ENCODE measurements at regions not wholly inside any gene's neighbourhood (a gene's known extent, or its start where the extent isn't known, plus 50 kb on each side); places are given as distances from the start of the nearest gene placed in this dataset.

DNA sequence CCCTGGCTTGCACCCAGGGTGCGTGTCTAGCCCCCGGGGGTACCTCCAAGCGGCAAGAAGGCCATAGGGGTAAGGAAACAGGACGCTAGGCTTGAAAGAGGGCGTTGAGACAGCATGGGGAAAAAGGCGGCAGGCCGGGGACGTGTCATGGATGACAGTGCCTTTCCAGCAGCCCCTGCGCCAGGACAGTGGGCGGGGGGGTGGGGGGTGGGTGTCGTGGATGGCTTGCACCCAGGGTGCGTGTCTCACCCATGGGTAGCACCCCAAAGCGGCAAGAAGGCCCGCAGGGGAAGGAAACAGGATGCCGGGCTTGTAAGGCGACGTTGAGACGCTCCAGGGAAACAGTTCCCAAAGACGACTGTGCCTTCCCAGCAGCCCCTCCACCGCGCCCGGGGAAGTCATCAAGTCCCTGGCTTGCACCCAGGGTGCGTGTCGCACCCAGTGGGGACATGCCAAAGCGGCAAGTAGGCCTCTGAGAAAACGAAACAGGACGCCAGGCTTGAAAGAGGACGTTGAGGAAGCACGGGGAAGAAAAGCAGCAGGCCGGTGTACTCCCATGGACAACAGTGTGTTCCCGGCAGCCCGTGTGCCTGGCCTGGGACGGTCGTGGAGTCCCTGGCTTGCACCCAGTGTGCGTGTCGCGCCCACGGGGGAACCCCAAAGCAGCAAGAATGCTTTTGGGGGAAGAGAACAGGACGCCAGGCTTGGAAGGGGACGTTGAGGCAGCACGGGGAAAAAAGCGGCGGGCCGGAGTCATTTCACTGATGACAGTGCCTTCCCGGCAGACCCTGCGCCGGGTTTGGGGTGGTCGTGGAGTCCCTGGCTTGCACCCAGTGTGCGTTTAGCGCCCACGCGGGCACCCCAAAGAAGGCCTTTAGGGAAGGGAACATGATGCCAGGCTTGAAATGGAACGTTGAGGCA lies 163.5 kb upstream of the ALG10B start:
- H3K9me3 ChIP-seq, result no peaks in the 10 kb centered on the region
- DNase-seq, result no peak
- no peaks in the 10 kb centered on the region for H3K27me3 ChIP-seq
- no peaks in the 10 kb centered on the region for H3K4me1 ChIP-seq
- TF ChIP-seq POLR2A (IDR thresholded peaks at IDR 0.05), result no peak
- TF ChIP-seq, protein P1, sequence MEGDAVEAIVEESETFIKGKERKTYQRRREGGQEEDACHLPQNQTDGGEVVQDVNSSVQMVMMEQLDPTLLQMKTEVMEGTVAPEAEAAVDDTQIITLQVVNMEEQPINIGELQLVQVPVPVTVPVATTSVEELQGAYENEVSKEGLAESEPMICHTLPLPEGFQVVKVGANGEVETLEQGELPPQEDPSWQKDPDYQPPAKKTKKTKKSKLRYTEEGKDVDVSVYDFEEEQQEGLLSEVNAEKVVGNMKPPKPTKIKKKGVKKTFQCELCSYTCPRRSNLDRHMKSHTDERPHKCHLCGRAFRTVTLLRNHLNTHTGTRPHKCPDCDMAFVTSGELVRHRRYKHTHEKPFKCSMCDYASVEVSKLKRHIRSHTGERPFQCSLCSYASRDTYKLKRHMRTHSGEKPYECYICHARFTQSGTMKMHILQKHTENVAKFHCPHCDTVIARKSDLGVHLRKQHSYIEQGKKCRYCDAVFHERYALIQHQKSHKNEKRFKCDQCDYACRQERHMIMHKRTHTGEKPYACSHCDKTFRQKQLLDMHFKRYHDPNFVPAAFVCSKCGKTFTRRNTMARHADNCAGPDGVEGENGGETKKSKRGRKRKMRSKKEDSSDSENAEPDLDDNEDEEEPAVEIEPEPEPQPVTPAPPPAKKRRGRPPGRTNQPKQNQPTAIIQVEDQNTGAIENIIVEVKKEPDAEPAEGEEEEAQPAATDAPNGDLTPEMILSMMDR (IDR thresholded peaks at IDR 0.05), result no peak
- no peak overlapping the region for H3K4me3 ChIP-seq
- H3K36me3 ChIP-seq, result no peaks in the 10 kb centered on the region
- no peak overlapping the region for H3K27ac ChIP-seq
- intact Hi-C loops (cut with DNase I; ENCODE audit: low total_unique reads), result no loop called here

DNA sequence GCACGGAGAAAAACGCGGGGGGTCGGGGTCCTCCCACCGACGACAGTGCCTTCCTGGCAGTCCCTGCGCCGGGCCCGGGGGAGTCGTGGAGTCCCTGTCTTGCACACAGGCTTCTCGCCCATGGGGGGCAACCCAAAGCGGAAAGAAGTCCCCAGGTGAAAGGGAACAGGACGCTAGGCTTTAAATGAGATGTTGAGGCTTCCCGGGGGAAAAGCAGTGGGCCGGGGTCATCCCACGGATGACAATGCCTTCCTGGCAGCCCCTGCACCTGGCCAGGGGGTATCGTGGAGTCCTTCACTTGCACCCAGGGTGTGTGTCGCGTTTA lies 162.9 kb upstream of the ALG10B start:
- DNase-seq, result no peak
- TF ChIP-seq, protein P1 (IDR thresholded peaks at IDR 0.05), result no peak
- no peak for TF ChIP-seq POLR2A (IDR thresholded peaks at IDR 0.05)
- intact Hi-C loops (cut with DNase I; ENCODE audit: low total_unique reads), result no loop called here
- H3K4me1 ChIP-seq, result no peaks in the 10 kb centered on the region
- H3K4me3 ChIP-seq, result no peak overlapping the region
- no peaks in the 10 kb centered on the region for H3K36me3 ChIP-seq
- H3K27me3 ChIP-seq, result no peaks in the 10 kb centered on the region
- no peak overlapping the region for H3K27ac ChIP-seq
- no peaks in the 10 kb centered on the region for H3K9me3 ChIP-seq

DNA sequence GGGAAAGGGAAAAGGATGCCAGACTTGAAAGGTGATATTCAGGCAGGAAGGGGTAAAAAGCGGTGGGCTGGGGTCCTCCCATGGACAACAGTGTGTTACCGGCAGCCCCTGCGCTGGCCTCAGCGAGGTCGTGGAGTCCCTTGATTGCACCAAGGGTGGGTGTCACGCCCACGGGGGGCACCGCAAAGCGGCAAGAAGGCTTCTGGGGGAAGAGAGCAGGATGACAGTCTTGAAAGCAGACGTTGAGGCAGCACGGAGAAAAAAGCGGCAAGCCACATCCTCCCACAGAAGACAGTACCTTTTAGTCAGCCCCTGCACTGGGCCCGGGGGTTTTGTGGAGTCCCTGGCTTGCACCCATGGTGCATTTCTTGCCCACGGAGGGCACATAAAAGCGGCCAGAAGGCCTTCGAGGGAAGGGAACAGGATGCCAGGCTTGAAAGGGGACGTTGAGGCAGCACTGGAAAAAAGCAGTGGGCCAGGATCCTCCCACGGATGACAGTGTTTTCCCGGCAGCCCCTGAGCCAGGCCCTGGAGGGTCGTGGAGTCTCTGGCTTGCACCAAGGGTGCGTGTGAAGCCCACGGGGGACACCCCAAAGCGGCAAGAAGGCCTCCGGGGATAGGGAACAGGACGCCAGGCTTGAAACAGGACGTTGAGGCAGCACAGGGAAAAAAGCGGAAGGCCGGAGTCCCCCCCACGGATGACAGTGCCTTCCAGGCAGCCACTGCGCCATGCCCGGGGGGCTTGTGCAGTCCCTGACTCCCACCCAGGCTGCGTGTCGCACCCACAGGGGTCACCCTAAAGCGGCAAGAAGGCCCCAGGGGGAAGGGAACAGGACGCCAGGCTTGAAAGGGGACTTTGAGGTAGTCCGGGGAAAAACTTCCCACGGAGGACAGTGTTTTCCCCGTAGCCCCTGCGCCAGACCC lies 162.2 kb upstream of the ALG10B start:
- no peak overlapping the region for H3K27ac ChIP-seq
- TF ChIP-seq, protein P1 (IDR thresholded peaks at IDR 0.05), result no peak
- no peak for TF ChIP-seq POLR2A (IDR thresholded peaks at IDR 0.05)
- H3K36me3 ChIP-seq, result no peaks in the 10 kb centered on the region
- DNase-seq, result no peak
- H3K27me3 ChIP-seq, result no peaks in the 10 kb centered on the region
- H3K4me3 ChIP-seq, result no peak overlapping the region
- H3K4me1 ChIP-seq, result no peaks in the 10 kb centered on the region
- intact Hi-C loops (cut with DNase I; ENCODE audit: low total_unique reads), result no loop called here
- H3K9me3 ChIP-seq, result no peaks in the 10 kb centered on the region

DNA sequence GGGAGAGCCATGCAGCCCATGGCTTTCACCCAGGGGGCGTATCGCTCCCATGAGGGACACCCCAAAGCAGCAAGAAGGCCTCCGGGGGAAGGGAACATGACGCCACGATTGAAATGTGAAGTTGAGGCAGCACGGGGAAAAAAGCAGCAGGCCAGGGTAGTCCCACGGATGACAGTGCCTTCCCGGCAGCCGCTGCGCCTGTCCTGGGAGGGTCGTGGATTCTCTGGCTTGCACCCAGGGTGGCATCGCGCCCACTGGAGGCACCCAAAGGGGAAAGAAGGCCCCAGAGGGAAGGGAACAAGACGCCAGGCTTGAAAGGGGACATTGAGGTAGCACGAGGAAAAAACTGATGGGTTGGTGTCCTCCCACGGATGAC lies 161.6 kb upstream of the ALG10B start:
- H3K9me3 ChIP-seq, result no peaks in the 10 kb centered on the region
- no peaks in the 10 kb centered on the region for H3K36me3 ChIP-seq
- H3K27ac ChIP-seq, result no peak overlapping the region
- no peaks in the 10 kb centered on the region for H3K27me3 ChIP-seq
- no peak overlapping the region for H3K4me3 ChIP-seq
- H3K4me1 ChIP-seq, result no peaks in the 10 kb centered on the region
- intact Hi-C loops (cut with DNase I; ENCODE audit: low total_unique reads), result no loop called here
- no peak for DNase-seq
- TF ChIP-seq, protein P1 (IDR thresholded peaks at IDR 0.05), result no peak
- no peak for TF ChIP-seq POLR2A (IDR thresholded peaks at IDR 0.05)

Measured in uterus (tissue), 3 donors.